ENCODE measurements at regions not wholly inside any gene's neighbourhood (a gene's known extent, or its start where the extent isn't known, plus 50 kb on each side); places are given as distances from the start of the nearest gene placed in this dataset.

DNA sequence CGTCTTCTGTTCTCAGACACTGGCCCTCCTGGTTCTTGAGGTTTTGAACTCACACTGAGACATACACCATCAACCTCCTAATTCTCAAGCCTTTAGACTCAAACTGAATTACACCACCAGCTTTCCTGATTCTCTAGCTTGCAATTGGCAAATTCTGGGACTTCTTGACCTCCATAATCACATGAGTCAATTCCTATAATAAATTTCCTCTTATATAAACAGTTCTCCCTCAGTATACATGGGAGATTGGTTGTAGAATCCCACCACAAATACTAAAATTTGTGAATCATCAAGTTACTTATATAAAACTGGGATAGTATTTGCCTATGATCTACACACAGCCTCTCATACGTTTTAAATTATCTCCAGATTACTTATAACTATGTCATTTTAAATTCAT is 162.2 kb downstream of the DIO2 start:
- TF ChIP-seq CTCF (IDR thresholded peaks at IDR 0.05) (no peak), POLR2A (IDR thresholded peaks at IDR 0.05) (no peak), POLR2AphosphoS5 (IDR thresholded peaks at IDR 0.05) (no peak)

Data from prostate gland (tissue), 2 donors.